GM12865 (cell line): ENCODE measurements at regions not wholly inside any gene's neighbourhood (a gene's known extent, or its start where the extent isn't known, plus 50 kb on each side); places are given as distances from the start of the nearest gene placed in this dataset.

Experiments used
- DNase-seq: peaks from one replicate; pipeline ENCODE4 v3.0.0; 2010; ENCODE audit warnings: low read depth
- H3K4me3 ChIP-seq: 2 replicates; pipeline ENCODE4 v1.5.1; 2011; ENCODE audit warnings: mild to moderate bottlenecking, low read depth, low read length, control low read depth
- TF ChIP-seq, protein P1 (sequence below): IDR thresholded peaks from 2 replicates; pipeline ENCODE4 v1.5.1; 2011; ENCODE audit warnings: low read length, control low read depth, low read depth, inconsistent platforms; ENCODE audit not compliant: insufficient read depth; ENCODE audit errors: missing control alignments

- no peak for DNase-seq
- TF ChIP-seq, protein P1, sequence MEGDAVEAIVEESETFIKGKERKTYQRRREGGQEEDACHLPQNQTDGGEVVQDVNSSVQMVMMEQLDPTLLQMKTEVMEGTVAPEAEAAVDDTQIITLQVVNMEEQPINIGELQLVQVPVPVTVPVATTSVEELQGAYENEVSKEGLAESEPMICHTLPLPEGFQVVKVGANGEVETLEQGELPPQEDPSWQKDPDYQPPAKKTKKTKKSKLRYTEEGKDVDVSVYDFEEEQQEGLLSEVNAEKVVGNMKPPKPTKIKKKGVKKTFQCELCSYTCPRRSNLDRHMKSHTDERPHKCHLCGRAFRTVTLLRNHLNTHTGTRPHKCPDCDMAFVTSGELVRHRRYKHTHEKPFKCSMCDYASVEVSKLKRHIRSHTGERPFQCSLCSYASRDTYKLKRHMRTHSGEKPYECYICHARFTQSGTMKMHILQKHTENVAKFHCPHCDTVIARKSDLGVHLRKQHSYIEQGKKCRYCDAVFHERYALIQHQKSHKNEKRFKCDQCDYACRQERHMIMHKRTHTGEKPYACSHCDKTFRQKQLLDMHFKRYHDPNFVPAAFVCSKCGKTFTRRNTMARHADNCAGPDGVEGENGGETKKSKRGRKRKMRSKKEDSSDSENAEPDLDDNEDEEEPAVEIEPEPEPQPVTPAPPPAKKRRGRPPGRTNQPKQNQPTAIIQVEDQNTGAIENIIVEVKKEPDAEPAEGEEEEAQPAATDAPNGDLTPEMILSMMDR, result no peak
- H3K4me3 ChIP-seq, result no peak overlapping the region
Observed at GRCh38 chr16:6110346-6110745, 1012.8 kb upstream of the EEF2KMT start.

- DNase-seq, result no peak
- TF ChIP-seq, protein P1, result no peak
- no peak overlapping the region for H3K4me3 ChIP-seq
Observed at GRCh38 chr16:6106061-6106460, 1008.5 kb upstream of the EEF2KMT start.

GRCh38 chr16:6105115-6105514 is 1007.5 kb upstream of the EEF2KMT start:
- TF ChIP-seq, protein P1, result no peak
- H3K4me3 ChIP-seq, result no peak overlapping the region
- DNase-seq, result no peak

- no peak for DNase-seq
- H3K4me3 ChIP-seq, result no peak overlapping the region
- TF ChIP-seq, protein P1, result no peak
Observed at GRCh38 chr16:6104428-6104827, 1006.8 kb upstream of the EEF2KMT start.

GRCh38 chr16:6103561-6103960 is 1006.0 kb upstream of the EEF2KMT start:
- no peak overlapping the region for H3K4me3 ChIP-seq
- DNase-seq, result no peak
- TF ChIP-seq, protein P1, result no peak

DNA sequence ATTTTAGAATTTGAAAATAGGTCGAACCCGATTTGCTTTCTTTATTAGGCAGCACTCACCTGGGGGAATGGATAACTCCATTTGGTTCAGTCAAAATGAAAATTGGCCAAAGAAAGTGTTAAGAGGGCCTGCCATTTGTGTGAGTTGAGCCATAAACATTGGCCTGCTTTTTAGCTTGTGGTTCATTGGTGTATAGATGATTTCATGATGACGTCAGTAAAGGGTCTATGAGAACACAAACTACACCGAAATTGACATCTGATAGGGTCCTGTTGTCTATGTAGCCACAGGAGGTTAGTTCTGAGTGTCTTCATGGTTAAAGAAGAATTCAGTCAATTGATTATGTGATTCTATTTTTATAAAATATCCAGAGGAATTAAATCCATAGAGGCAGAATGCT is 1001.5 kb upstream of the EEF2KMT start:
- TF ChIP-seq, protein P1, result no peak
- H3K4me3 ChIP-seq, result no peak overlapping the region
- DNase-seq, result no peak

DNA sequence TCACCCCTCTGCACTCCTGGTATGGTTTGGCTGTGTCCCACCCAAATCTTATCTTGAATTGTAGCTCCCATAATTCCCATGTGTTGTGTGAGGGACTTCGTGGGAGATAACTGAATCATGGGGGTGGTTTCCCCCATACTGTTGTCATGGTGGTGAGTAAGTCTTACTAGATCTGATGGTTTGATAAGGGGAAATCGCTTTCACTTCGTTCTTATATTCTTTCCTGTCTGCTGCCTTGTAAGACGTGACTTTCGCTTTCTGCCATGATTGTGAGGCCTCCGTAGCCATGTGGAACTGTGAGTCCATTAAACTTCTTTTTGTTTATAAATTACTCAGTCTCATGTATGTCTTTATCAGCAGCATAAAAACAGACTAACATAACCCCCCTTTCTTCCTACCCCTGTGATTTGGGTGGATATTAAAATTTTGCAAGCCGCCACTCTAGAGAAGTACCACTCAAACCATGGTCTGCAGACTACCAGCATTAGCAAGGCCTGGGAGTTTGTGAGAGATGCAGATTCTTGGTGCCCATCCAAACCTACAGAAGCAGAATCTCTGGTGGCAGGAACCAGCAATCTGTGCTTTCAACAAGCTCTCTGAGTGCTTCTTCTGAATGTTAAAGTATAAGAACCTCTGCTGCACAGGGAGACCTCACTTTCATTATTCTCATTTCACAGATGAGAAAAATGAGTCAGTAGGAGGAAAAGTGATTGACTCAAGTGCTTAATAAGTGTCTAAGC is 999.5 kb upstream of the EEF2KMT start:
- TF ChIP-seq, protein P1, result no peak
- H3K4me3 ChIP-seq, result no peak overlapping the region
- DNase-seq, result no peak
